BJ (cell line): ENCODE measurements at regions not wholly inside any gene's neighbourhood (a gene's known extent, or its start where the extent isn't known, plus 50 kb on each side); places are given as distances from the start of the nearest gene placed in this dataset.

Source experiments
- CTCF ChIA-PET: fragments of 350-600 bp; formaldehyde crosslinking; extraction: SDS; loops from one replicate; lab custom pipeline; 2021; ENCODE audit warnings: antibody characterized with exemption, inconsistent platforms; lab: Yijun Ruan, JAX
- POLR2A ChIA-PET: fragments of 300-600 bp; sonication (Branson Sonifier 250); formaldehyde crosslinking; extraction: SDS; loops from one replicate; lab custom pipeline; 2021; ENCODE audit warnings: antibody characterized with exemption; lab: Charles Lee
- DNase-seq: peaks from one replicate; pipeline ENCODE4 v3.0.0-alpha.2; 2011; ENCODE audit warnings: low read depth
- H3K27me3 ChIP-seq: 2 replicates; pipeline ENCODE4 v1.6.0; 2011; ENCODE audit warnings: low read length; ENCODE audit not compliant: control insufficient read depth, insufficient read depth
- H3K36me3 ChIP-seq: 2 replicates; pipeline ENCODE4 v1.5.1; 2011; ENCODE audit warnings: low read length; ENCODE audit not compliant: control insufficient read depth, insufficient read depth
- H3K4me3 ChIP-seq: 2 replicates; pipeline ENCODE4 v1.5.1; 2011; ENCODE audit warnings: low read depth, mild to moderate bottlenecking, control low read depth, low read length
- TF ChIP-seq, protein P1 (sequence below): IDR thresholded peaks from 2 replicates; pipeline ENCODE4 v1.5.1; 2011; ENCODE audit warnings: low read depth, mild to moderate bottlenecking, control low read depth, inconsistent platforms, low read length, moderate library complexity; ENCODE audit not compliant: insufficient read depth

DNA sequence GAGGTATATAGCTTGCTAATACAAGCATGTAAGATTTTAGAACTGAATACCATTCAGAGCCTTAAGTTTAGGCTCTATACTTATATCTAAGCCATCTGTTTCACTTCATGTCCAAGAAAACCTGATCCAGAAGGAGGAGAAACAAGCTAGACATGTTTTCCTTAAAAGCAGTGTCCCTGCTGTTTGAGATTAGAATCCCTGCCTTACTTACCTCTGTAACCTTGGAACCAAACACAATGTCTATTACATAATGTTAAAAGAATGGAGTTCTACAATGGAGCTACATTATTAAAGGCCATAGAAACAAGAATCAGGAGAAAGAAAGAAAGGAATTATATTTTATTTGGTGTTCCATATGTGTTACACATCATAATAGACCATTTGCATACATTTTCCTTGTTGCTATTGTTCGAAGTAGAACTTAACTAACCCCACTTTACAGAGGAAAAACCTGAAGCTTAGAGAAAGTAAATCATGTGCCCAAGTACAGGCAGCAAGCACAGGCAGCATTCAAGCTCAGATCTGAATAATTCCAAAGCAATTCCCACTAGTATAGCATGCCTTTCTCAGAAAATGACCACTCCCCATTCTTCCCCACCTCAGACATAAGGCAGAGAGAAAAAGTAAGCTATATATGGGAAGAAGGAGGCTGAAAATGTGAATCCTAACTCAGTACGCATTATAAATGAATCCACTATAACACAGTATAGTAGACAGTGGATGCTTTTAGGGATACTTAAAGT lies 380.1 kb upstream of the SPAG17 start:
- CTCF ChIA-PET = interaction anchor here (0.9 kb wide), 1 partner anchor 9 kb away, joined by 3 read pairs; no protein-coding TSS in a partner anchor

GRCh38 chr1:118563981-118564951 lies 379.2 kb upstream of the SPAG17 start:
- Histone ChIP-seq H3K36me3 (no peaks in the 10 kb centered on the region), H3K27me3 (no peaks in the 10 kb centered on the region), H3K4me3 (no peak overlapping the region)
- ChIA-PET CTCF (interaction anchor here (0.9 kb wide), 1 partner anchor 9 kb away, joined by 3 read pairs; no protein-coding TSS in a partner anchor), POLR2A (no interaction called here)
- TF ChIP-seq, protein P1, sequence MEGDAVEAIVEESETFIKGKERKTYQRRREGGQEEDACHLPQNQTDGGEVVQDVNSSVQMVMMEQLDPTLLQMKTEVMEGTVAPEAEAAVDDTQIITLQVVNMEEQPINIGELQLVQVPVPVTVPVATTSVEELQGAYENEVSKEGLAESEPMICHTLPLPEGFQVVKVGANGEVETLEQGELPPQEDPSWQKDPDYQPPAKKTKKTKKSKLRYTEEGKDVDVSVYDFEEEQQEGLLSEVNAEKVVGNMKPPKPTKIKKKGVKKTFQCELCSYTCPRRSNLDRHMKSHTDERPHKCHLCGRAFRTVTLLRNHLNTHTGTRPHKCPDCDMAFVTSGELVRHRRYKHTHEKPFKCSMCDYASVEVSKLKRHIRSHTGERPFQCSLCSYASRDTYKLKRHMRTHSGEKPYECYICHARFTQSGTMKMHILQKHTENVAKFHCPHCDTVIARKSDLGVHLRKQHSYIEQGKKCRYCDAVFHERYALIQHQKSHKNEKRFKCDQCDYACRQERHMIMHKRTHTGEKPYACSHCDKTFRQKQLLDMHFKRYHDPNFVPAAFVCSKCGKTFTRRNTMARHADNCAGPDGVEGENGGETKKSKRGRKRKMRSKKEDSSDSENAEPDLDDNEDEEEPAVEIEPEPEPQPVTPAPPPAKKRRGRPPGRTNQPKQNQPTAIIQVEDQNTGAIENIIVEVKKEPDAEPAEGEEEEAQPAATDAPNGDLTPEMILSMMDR = no peak
- no peak for DNase-seq

More for the DNA sequence above, 380.1 kb upstream of the SPAG17 start:
- no peaks in the 10 kb centered on the region for H3K36me3 ChIP-seq
- POLR2A ChIA-PET = no interaction called here
- H3K4me3 ChIP-seq = no peak overlapping the region
- TF ChIP-seq, protein P1 = no peak
- no peak for DNase-seq
- H3K27me3 ChIP-seq = no peaks in the 10 kb centered on the region

- POLR2A ChIA-PET = no interaction called here
- no peak for DNase-seq
- TF ChIP-seq, protein P1 = no peak
- no peaks in the 10 kb centered on the region for H3K36me3 ChIP-seq
- CTCF ChIA-PET = no interaction called here
- no peak overlapping the region for H3K4me3 ChIP-seq
- H3K27me3 ChIP-seq = no peaks in the 10 kb centered on the region
Measured at GRCh38 chr1:118558933-118559332, 373.9 kb upstream of the SPAG17 start.

GRCh38 chr1:118556936-118557335 lies 371.9 kb upstream of the SPAG17 start:
- Histone ChIP-seq H3K27me3 (no peaks in the 10 kb centered on the region), H3K36me3 (no peaks in the 10 kb centered on the region), H3K4me3 (no peak overlapping the region)
- DNase-seq = no peak
- TF ChIP-seq, protein P1 = no peak
- POLR2A ChIA-PET = no interaction called here
- CTCF ChIA-PET = no interaction called here

- TF ChIP-seq, protein P1 = no peak
- Histone ChIP-seq H3K36me3 (no peaks in the 10 kb centered on the region), H3K4me3 (no peak overlapping the region), H3K27me3 (no peaks in the 10 kb centered on the region)
- no peak for DNase-seq
- CTCF ChIA-PET = interaction anchor here (0.6 to 0.9 kb wide), 2 partner anchors 9 to 183 kb away, joined by 3 to 8 read pairs; no protein-coding TSS in a partner anchor
- POLR2A ChIA-PET = no interaction called here
Measured at GRCh38 chr1:118555638-118556037, 370.6 kb upstream of the SPAG17 start.
